Choroid plexus epithelial cell (primary cell): ENCODE measurements at regions not wholly inside any gene's neighbourhood (a gene's known extent, or its start where the extent isn't known, plus 50 kb on each side); places are given as distances from the start of the nearest gene placed in this dataset.
"Not testable (repeated sequence)": the region's sequence is repeated elsewhere in the genome, so short reads cannot be mapped to it uniquely, and the experiment has no call there.

Source experiments
- DNase-seq: peaks from one replicate; pipeline ENCODE4 v3.0.0-alpha.2; 2010; ENCODE audit warnings: low read depth
- H3K4me3 ChIP-seq: 2 replicates; pipeline ENCODE4 v1.5.1; 2011; ENCODE audit warnings: low read depth, mild to moderate bottlenecking, control low read depth, low read length, moderate library complexity
- TF ChIP-seq, protein P1 (sequence below): conservative IDR thresholded peaks from 2 replicates; pipeline ENCODE4 v1.5.1; 2011; ENCODE audit warnings: low read depth, mild to moderate bottlenecking, control low read depth, inconsistent platforms, low read length, moderate library complexity

DNA sequence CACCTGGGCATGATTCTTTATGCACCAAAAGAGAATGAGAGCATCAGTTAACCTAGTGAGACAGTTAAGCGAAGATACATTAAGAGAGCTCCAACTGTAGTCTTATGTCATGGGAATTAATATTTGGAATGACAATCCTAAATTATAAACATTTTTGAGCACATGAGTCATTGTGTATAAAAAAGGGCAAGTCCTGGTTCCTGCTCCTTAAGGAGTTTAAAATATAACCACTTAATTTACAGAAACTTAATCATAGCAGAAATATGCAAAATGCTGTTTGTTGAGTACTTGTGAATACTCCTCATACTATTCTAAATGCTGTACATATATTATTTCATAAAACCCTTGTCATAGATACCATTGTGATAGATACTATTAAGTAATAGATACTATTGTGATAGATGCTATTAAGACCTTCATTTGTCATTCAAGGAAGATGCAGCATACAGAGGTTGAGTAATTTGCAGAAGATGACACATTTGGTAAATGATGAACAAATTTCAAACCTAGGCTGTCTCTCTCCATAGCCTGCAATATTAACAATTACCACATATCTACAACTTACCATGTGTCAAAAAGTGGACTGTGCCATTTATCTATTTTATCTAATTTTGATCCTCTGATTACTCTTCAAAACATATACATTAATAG, 301.0 kb downstream of the TBC1D4 start:
- TF ChIP-seq, protein P1, sequence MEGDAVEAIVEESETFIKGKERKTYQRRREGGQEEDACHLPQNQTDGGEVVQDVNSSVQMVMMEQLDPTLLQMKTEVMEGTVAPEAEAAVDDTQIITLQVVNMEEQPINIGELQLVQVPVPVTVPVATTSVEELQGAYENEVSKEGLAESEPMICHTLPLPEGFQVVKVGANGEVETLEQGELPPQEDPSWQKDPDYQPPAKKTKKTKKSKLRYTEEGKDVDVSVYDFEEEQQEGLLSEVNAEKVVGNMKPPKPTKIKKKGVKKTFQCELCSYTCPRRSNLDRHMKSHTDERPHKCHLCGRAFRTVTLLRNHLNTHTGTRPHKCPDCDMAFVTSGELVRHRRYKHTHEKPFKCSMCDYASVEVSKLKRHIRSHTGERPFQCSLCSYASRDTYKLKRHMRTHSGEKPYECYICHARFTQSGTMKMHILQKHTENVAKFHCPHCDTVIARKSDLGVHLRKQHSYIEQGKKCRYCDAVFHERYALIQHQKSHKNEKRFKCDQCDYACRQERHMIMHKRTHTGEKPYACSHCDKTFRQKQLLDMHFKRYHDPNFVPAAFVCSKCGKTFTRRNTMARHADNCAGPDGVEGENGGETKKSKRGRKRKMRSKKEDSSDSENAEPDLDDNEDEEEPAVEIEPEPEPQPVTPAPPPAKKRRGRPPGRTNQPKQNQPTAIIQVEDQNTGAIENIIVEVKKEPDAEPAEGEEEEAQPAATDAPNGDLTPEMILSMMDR, result no peak
- H3K4me3 ChIP-seq, result no peak overlapping the region
- peak; percentile 57 for DNase-seq

DNA sequence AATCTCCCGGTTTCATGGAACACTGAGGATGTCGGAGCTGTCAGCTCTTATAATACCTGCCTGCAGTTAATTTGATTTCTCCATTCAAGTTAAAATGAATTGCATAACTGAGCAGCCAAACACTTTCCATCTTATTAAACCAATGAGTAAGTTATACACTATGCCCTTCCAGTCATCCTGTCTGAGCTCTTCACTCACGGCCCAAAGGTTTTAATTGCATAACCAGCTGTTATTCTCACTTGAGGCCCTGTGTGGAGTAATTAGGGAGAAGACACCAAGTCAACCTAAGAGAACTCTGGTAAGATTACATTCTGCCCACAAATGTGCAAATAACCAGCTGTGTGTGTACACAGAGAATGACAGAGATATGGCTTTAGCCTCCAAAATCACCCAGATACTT, 303.5 kb downstream of the TBC1D4 start:
- TF ChIP-seq, protein P1, result no peak
- H3K4me3 ChIP-seq, result no peak overlapping the region
- no peak for DNase-seq

DNA sequence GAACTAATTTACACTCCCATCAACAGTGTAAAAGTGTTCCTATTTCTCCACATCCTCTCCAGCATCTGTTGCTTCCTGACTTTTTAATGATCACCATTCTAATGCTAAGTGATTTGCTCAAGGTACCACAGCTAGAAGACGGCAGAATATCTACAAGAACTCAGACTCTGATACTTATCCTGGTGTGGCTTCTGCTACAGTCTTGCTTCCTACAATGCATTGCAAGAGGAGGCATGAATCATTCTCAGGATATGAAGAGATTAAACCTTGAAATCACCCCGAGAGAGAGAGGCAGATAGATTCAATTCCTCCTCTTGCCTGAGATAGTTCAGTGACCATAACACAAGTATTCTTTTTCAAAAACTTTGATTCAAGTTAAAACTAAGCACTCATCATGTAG, 306.4 kb downstream of the TBC1D4 start:
- peak; percentile 76 for DNase-seq
- no peak overlapping the region for H3K4me3 ChIP-seq
- TF ChIP-seq, protein P1, result no peak

DNA sequence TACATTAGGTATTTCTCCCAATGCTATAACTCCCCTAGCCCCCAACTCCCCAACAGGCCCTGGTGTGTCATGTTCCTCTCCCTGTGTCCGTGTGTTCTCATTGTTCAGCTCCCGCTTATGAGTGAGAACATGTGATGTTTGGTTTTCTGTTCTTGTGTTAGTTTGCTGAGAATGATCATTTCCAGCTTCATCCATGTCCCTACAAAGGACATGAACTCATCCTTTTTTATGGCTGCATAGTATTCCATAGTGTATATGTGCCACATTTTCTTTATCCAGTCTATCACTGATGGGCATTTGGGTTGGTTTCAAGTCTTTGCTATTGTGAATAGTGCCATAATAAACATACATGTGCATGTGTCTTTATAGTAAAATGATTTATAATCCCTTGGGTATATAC, 306.9 kb downstream of the TBC1D4 start:
- DNase-seq, H3K4me3 ChIP-seq: not testable (repeated sequence)

DNA sequence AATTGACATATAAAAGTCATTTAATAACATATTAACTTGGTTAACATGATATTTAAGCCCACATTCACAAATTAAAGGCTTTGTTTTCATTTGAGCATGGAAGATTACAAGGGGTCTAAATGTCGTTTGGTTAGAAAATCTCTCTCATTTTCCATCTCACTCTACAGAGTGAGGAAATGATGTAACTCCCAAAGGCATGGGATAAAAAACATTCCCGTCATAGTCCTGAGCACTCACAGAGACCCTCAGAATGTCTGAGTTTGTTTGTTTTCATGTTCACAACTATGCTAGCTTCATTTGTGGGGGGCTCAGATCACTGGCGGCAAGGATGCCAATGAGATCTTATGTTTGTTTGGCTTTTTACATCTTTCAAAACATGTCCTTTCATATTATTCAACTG, 307.5 kb downstream of the TBC1D4 start:
- no peak for DNase-seq
- TF ChIP-seq, protein P1, result no peak

DNA sequence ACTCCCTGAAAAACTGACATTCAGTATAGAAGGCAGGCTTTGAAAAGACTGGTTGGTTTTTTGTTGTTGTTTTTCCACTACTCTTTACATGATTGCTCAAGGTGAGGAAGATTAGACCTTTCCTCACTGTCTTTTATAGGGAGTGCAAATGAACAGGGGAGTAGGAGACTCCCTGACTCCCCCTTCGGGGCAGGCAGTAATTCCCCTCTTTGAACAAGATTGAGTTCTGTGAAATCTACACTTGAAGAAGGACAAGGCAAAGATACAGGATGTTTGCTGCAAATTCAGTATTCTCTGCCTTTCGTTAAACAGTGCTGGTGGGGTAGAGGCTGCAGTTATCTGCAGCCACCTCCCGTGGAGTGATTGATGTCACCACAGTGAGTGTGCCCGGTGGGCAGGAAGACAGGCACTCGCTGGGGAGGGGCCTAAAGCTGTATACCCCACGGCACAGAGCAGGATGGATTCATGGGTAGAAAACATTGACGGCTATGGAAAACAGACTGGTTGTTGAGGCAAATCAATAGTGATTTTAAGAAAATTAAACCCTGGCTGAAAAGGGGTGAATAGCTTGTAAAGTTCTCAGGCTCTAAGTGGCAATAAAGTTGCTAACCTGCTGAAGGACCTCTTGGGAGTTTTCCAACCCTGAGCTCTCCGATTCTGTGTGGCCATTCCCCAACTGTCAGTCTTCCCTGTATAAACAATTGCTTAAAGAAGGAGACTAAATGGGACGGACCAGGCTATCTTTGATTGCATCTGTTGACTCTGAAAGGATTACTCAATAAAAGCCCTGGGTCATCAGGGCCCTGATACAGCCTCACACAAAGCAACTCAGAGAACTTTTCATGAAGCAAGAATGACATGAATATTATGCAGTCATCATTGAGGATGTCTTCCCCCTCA, 308.3 kb downstream of the TBC1D4 start:
- DNase-seq, result no peak
- TF ChIP-seq, protein P1, result no peak
- H3K4me3 ChIP-seq, result no peak overlapping the region

More for the DNA sequence above, 307.5 kb downstream of the TBC1D4 start:
- H3K4me3 ChIP-seq, result no peak overlapping the region

DNA sequence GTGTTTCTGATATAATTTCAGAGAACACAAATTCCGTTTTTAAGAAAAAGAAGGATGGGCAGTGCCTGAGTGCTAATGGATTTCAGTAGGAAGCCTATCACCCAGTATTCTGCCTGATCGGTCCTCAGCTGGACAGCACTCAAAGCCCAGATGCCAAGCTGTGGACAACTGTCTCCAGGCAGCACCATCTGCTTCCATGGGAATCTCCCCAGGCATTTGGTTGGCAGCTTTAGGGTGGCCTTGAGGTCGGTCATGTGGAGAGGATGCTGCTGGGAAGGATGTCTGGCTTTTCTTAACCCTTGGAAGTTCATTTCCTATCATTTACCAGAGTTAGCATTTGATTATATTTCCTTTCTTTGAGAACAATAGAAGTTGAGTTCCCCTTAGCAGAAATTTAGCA, 311.7 kb downstream of the TBC1D4 start:
- no peak for DNase-seq
- H3K4me3 ChIP-seq, result no peak overlapping the region
- TF ChIP-seq, protein P1, result no peak
